ENCODE measurements at regions not wholly inside any gene's neighbourhood (a gene's known extent, or its start where the extent isn't known, plus 50 kb on each side); places are given as distances from the start of the nearest gene placed in this dataset.
"Not testable (repeated sequence)": the region's sequence is repeated elsewhere in the genome, so short reads cannot be mapped to it uniquely, and the experiment has no call there.

- DNase-seq (ENCODE audit: low spot score): no peak
These were observed 1818.9 kb upstream of the FLRT2 start for GRCh38 chr14:83711046-83711445.

- DNase-seq (ENCODE audit: low spot score): no peak
These were observed 1817.4 kb upstream of the FLRT2 start for GRCh38 chr14:83712418-83713129.

- DNase-seq (ENCODE audit: low spot score): no peak
These were observed 1816.2 kb upstream of the FLRT2 start for GRCh38 chr14:83713732-83714131.

- no peak for DNase-seq (ENCODE audit: low spot score)
These were observed 1815.8 kb upstream of the FLRT2 start for GRCh38 chr14:83714151-83714550.

- not testable (repeated sequence) for DNase-seq (ENCODE audit: low spot score)
These were observed 1810.5 kb upstream of the FLRT2 start for GRCh38 chr14:83719435-83719834.

GRCh38 chr14:83733670-83734069 is 1796.3 kb upstream of the FLRT2 start:
- no peak for DNase-seq (ENCODE audit: low spot score)

- DNase-seq (ENCODE audit: low spot score): no peak
These were observed 1795.5 kb upstream of the FLRT2 start for GRCh38 chr14:83734431-83734830.

GRCh38 chr14:83741269-83741668 is 1788.7 kb upstream of the FLRT2 start:
- DNase-seq (ENCODE audit: low spot score): no peak

- no peak for DNase-seq (ENCODE audit: low spot score)
These were observed 1785.7 kb upstream of the FLRT2 start for GRCh38 chr14:83744224-83744623.

- DNase-seq (ENCODE audit: low spot score): no peak
These were observed 1785.1 kb upstream of the FLRT2 start for GRCh38 chr14:83744891-83745290.

GRCh38 chr14:83746336-83746735 is 1783.6 kb upstream of the FLRT2 start:
- DNase-seq (ENCODE audit: low spot score): no peak

- no peak for DNase-seq (ENCODE audit: low spot score)
These were observed 1772.0 kb upstream of the FLRT2 start for GRCh38 chr14:83757916-83758315.

- DNase-seq (ENCODE audit: low spot score): no peak
These were observed 1765.0 kb upstream of the FLRT2 start for GRCh38 chr14:83764656-83765599.

- DNase-seq (ENCODE audit: low spot score): no peak
These were observed 1752.4 kb upstream of the FLRT2 start for GRCh38 chr14:83777516-83777915.

GRCh38 chr14:83779266-83779665 is 1750.7 kb upstream of the FLRT2 start:
- no peak for DNase-seq (ENCODE audit: low spot score)

- DNase-seq (ENCODE audit: low spot score): no peak
These were observed 1749.6 kb upstream of the FLRT2 start for GRCh38 chr14:83780321-83780720.

- no peak for DNase-seq (ENCODE audit: low spot score)
These were observed 1731.5 kb upstream of the FLRT2 start for GRCh38 chr14:83798421-83798820.

GRCh38 chr14:83799233-83799632 is 1730.7 kb upstream of the FLRT2 start:
- no peak for DNase-seq (ENCODE audit: low spot score)

- no peak for DNase-seq (ENCODE audit: low spot score)
These were observed 1715.0 kb upstream of the FLRT2 start for GRCh38 chr14:83814896-83815295.

GRCh38 chr14:83816761-83817160 is 1713.2 kb upstream of the FLRT2 start:
- no peak for DNase-seq (ENCODE audit: low spot score)

GRCh38 chr14:83825843-83826242 is 1704.1 kb upstream of the FLRT2 start:
- DNase-seq (ENCODE audit: low spot score): no peak

GRCh38 chr14:83826838-83827237 is 1703.1 kb upstream of the FLRT2 start:
- DNase-seq (ENCODE audit: low spot score): no peak

- no peak for DNase-seq (ENCODE audit: low spot score)
These were observed 1702.6 kb upstream of the FLRT2 start for GRCh38 chr14:83827383-83827782.

Measured in hematopoietic multipotent progenitor cell treated with erythropoietin and hydrocortisone succinate and interleukin-3 and kit ligand, for 15 days (in vitro differentiated cells).